GM12892 (cell line): ENCODE measurements at regions not wholly inside any gene's neighbourhood (a gene's known extent, or its start where the extent isn't known, plus 50 kb on each side); places are given as distances from the start of the nearest gene placed in this dataset.

Source experiments
- DNase-seq: peaks from one replicate; pipeline ENCODE4 v3.0.0; 2011; ENCODE audit not compliant: insufficient read length
- FAIRE-seq: peaks from 2 replicates; lab custom pipeline; 2011; peaks lifted over from hg19 to GRCh38; lab: Jason Lieb, UNC
- POLR2A ChIP-seq: IDR thresholded peaks from 2 replicates; pipeline ENCODE4 v1.6.1; 2011; ENCODE audit warnings: low read depth, low read length, control low read depth
- POLR2AphosphoS5 ChIP-seq: IDR thresholded peaks from 2 replicates; pipeline ENCODE4 v1.6.1; 2011; ENCODE audit warnings: low read depth, low read length, control low read depth
- TAF1 ChIP-seq: IDR thresholded peaks from 2 replicates; pipeline ENCODE4 v1.6.1; 2011; ENCODE audit warnings: low read depth, mild to moderate bottlenecking, control low read depth, low read length, borderline replicate concordance

DNA sequence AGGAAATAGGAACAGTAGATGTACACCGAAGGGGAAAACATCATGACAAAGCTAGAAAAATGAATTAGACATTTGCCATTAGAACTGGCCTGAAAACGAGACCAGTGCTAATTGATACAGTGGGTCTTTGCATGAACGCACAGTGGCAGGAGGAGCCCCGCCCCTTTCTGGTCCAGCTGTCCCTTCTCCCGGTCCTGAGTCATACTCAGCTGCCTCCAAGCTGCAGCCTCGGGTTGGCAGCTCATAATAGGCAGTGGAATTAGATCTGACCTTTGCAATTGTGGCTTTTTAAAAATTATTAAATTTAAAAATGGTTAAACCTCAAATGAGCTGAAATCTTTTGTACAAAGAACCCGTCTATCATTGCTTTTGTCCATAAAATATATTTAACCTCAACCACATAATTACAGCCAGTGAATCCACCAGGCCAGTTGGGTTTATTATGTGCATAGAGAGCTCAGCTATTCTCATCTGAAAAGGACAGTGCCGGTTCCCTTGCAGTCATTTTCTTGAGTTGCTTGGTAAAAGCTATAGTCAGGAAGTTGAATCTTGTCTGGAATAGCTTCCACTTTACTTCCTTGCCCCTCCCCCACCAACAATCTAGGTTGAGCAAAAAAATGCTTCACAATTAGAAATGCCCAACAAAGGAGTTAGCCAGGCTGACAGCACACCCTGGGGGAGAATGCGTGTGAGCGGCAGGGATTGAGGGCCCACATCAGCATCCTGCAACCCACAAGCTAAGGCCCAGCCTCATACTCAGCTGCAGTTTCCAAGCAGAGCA, 147.1 kb downstream of the BUB3 start:
- DNase-seq (no peak), FAIRE-seq (no peak)
- TF ChIP-seq TAF1 (no peak), POLR2A (no peak), POLR2AphosphoS5 (no peak)

DNA sequence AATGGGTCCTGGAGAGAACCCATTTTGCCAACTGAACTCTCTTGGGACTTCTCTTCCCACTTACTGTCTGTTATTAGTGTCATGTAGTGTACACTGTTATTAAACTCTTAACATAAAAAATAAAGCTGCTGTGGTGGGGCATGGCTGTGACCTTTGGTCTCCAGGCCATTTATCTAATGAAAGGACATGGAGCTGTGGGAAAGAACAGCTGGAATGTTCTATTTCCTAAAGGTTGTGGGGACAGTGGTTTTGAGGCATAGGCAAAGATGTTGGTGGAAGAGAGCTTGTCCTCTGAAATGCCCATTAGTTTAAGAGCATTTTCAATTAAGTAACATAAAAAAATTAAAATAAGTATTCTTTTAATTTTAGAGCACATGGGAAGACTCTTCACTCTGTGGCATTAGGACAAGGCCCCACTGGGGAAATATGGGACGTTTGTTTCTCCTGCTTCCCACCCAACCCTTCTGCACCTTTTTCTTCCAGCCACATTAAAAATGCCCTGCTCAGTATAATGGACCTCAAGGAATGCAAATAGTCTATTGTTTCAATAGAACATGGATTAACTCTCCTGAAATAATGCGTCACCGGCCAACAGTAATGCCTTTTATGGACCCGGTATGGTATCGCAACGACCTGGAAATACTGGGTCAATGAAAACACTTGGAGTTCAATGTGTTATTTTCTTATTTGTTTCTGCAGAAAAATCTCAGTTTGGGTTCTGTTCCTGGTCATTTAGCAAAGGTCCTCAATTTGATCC, 149.6 kb downstream of the BUB3 start:
- FAIRE-seq, result no peak
- DNase-seq, result no peak

GRCh38 chr10:123305671-123306070, 151.5 kb downstream of the BUB3 start:
- DNase-seq (no peak), FAIRE-seq (no peak)
- TF ChIP-seq POLR2A, result no peak
- no peak for TF ChIP-seq TAF1
- TF ChIP-seq POLR2AphosphoS5, result no peak

More for the DNA sequence above, 149.6 kb downstream of the BUB3 start:
- no peak for TF ChIP-seq POLR2AphosphoS5
- TF ChIP-seq POLR2A, result no peak
- TF ChIP-seq TAF1, result no peak

DNA sequence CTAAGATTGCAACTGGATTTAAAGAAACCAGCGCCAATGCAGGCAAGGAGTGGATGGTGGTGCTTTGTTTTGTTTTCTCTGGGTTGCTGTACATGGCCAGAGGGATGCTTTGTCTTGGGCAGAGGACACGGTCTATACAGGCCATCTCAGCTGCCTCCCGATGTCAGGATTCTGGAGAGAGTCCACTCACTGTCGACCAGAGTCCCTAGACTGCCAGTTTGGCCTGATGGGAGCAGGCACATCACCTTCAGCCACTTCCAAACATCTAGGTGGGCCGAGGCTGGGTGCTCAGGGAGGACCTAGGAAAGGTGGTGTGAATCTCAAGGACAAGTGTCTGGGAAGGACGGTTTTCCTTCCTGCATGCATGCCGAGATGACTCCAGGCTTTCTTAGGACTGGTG, 152.1 kb downstream of the BUB3 start:
- no peak for TF ChIP-seq POLR2A
- no peak for TF ChIP-seq POLR2AphosphoS5
- FAIRE-seq (no peak), DNase-seq (no peak)

- DNase-seq (no peak), FAIRE-seq (no peak)
- TF ChIP-seq POLR2A, result no peak
Measured at GRCh38 chr10:123309731-123310130, 155.5 kb downstream of the BUB3 start.

DNA sequence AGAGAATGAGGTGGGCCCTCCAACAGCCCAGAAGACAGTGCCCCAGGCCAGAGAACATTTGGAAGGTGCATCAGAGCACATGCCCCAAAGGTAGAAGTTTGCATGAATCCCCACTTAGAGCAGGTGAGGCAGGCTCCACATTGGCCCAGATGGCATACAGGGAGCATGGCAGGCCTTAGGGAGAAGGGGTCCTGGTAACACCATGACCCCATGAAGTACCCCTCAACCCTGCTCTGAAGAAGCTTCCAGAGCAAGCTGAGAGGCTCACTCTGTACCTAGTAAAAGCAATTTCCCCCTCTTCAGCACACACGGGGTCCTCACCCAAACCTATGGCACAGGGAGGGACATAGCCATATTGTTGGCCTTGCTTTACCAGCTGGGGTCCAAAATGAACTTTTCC, 162.6 kb downstream of the BUB3 start:
- DNase-seq (no peak), FAIRE-seq (no peak)
- TF ChIP-seq POLR2AphosphoS5 (no peak), POLR2A (no peak), TAF1 (no peak)

- TF ChIP-seq TAF1 (no peak), POLR2A (no peak), POLR2AphosphoS5 (no peak)
- DNase-seq (no peak), FAIRE-seq (no peak)
Measured at GRCh38 chr10:123318516-123318915, 164.3 kb downstream of the BUB3 start.

DNA sequence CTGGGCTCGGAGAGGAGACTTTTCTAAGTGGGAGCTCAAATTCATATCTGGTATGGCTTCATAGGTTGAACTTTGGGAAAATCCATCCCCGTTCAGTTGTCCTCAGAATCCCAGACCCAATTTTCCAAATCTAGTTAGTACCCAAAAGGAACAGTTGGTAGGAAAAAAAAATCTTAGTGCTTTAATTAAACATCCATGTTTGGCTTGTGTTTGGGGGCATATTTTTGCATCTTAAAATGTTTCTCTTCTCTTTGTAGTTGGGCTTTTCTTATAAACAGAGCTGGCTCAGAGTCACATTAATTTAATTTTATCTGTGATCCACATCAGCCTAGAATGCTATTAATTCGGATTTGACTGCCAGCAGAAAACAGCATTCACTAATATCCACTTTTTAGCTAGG, 165.9 kb downstream of the BUB3 start:
- FAIRE-seq (no peak), DNase-seq (no peak)
- TF ChIP-seq POLR2A (no peak), POLR2AphosphoS5 (no peak), TAF1 (no peak)

- TF ChIP-seq POLR2A (no peak), POLR2AphosphoS5 (no peak), TAF1 (no peak)
- FAIRE-seq (peak; percentile 77), DNase-seq (no peak)
Measured at GRCh38 chr10:123323884-123324283, 169.7 kb downstream of the BUB3 start.

DNA sequence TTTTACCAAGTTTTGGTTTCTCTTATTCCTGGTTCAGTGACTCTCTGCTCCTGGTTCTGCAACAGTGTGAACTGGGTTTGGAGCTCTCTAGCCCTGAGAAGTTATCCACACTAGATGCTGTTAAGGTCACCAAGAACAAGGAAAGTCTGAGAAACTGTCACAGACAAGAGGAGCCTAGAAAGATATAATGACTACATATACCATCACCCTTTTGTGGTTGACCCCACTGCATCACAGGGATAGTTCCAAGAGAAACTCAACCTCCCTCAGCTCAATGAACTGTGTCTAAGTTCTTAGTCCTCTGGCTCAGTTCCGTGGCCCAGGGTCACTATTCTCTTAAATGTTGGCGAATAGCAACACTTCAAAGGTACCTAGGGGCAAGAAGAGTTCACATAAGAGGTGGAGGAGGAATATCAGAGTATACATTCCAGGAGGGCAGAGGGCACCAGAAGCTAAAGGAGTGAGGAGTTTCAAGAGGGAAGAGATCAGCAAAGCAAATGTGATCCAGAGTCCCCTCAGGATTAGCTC, 171.5 kb downstream of the BUB3 start:
- TF ChIP-seq TAF1 (no peak), POLR2AphosphoS5 (no peak), POLR2A (no peak)
- FAIRE-seq, result no peak

GRCh38 chr10:123326674-123327073, 172.5 kb downstream of the BUB3 start:
- FAIRE-seq, result peak; percentile 57
- DNase-seq, result no peak
- TF ChIP-seq POLR2AphosphoS5 (no peak), POLR2A (no peak), TAF1 (no peak)

More for the DNA sequence above, 171.5 kb downstream of the BUB3 start:
- DNase-seq, result no peak

DNA sequence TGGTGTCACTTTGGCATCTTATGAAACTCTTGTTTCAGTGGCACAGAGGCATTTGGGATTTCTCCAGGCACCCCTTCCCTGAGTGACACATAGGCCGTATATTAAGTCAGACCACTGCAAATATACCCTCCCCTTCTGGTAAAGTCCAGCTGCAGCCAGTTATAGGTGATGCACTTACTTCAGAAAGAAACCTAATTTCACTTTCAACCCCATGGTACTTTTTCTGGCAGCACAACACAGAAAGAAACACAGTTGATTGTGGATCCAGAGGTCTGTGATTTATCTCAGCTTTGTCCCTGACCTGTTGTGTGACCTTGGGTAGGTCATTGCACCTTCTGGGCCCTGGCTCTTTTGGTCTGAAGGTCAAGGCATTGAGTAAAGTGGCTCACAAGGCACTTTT, 173.2 kb downstream of the BUB3 start:
- TF ChIP-seq TAF1 (no peak), POLR2AphosphoS5 (no peak), POLR2A (no peak)
- FAIRE-seq, result peak; percentile 90
- DNase-seq, result no peak
